ENCODE measurements at regions not wholly inside any gene's neighbourhood (a gene's known extent, or its start where the extent isn't known, plus 50 kb on each side); places are given as distances from the start of the nearest gene placed in this dataset.

DNA sequence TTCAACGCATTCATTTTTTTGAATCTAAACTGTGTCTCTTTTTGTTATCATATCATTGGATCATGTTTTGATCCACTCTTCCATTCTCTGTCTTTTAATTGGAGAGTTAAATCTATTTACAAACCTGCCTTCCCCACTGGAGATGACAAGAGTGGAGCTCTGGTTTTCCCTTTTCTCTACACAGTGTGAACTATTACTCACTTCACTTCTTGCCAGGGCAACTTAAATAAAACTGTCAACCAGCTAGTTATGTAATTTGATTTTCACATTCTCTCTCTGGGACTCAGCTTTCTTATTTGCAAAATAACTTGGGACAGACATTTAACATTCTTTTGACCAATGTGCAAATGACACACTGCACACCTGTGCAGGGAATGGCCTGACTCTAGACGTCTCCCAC is 230.8 kb upstream of the CST7 start:
- DNase-seq = no peak

DNA sequence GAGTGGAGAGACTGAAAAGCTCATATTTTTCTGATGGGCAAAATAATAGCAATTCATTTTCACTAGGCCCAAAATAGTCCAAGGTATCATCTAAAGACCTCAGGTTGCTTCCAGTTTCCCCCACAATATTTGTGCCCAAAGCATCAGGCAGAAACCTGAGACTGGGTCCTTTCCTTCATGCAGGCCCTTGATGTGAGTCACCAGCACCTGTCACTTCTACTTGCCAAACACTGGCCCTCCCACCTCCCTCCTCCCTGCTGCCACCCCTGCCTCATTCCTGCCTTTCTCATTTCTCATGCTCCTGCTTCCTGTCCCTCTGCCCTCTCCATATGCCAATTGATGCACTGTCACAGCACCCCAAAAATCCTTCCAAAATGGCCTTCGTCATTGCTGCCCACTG is 230.4 kb upstream of the CST7 start:
- no peak for DNase-seq

DNA sequence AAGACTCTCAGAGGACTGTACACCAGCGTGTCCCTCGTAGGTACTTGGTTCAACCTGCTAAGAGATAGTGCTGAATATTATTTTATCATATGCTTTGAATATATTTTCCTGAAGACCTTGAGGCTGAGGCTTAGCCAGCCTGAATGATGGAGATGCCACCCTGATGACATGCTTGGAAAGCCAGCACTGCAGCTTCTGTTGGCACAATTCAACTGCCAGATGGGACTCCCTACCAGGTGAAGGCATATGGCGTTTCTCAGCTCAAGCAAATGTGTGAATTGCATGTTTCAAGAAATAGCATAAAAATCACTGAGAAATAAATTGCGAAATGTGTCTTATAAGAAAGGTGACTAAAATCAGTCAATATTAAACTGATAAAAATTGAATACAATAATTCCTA is 228.1 kb upstream of the CST7 start:
- no peak for DNase-seq

DNA sequence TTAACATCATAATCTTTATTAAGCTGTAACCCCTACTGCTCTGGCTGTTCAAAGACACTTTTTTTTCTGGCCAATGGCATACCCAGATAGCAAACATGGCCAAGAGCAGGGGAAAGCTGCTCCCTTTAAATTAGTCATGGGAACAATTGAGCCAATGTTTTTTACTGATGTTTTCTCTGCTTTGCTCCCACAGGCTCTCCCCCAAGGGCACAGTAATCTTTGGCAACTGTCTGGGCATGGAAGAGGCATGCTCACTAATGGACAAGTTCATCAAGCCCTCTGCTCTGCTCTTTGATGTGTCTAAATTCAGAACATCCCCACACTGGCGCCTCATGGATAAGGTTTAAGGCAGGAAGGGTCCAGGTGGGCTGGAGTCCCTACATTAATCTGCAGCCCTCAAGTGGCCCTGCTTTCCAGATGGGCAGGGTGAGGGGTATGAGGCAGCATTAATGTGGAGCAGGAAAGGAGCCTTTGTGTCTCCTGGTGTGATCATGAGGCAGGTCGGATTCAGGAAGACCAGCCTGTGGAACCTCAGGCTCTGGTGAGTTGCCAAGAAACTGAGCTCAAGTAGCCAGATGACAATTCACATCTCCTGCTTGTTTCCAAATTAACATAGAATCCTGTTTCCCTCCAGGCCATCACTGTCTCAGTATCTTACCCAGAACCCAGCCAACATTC is 227.0 kb upstream of the CST7 start:
- DNase-seq = no peak

DNA sequence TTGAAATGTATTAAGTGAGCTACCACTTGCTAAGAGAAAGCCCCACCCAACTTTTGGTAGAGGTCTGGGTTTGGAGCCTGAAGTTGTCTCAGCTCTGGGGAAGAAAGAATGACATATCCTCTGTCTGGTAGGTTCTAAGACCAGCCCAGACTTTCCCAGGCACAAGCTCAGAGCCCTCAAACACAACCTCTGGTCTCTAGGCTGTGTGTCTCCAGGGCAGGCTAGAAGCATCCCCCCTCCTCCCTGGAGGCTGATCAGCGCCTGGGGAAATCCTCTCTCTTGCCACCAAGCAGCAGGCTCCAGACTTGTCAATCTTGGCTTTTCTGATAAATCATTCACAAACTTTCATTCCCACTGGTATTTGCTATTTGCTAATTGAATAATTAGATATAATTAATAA is 226.5 kb upstream of the CST7 start:
- DNase-seq = no peak

DNA sequence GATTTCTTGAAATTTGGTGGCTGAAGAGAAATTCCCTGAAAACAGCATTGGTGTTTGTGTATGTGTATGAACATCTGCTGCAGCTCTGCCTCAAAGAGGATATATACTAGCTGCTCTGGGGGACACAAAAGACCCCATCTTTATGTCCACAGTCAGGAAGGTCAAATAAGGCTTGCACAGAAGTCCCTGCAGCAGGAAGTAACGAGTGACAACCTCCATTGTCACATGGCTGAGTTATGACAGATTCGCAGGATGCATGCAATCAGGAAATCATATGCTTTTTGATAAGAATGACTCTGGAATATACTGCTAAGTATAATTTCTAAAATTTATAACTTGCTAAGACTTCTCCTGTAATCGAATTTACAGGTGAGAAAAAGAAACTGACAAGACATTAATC is 225.9 kb upstream of the CST7 start:
- DNase-seq = no peak

DNA sequence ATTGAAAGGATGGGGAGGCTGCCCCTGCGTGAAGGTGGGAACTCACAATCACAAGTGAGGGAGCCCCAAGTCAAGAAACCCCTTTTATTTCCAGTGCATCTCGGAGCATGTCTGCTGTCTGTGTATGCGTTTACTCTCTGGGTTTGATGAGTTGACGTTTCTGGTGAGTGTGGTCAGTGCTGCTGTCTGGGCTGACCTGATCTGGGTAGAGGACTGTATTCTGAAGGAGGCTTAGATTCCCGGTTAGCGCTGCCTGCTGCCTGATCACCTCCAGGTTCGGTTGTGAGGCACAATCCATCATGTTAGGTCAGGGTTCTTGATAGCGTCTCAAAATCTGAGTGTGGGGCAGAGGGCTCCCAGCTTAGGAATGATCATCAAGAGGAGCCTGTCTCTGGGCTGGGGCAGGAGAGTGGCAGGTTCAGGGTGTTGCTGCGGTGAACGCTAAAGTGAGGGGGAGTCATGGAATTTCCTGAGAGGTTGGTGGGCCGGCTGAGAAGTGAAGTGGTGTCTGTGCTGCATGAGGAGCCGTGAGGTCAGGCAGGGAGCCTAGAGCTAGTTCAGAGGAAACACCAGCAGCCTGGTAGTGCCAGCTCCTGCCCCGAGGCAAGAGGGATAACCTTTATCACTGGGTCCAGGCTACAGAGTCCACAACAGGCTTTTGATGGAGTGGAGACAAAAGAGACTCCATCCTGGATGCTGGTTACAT is 225.3 kb upstream of the CST7 start:
- DNase-seq = no peak

DNA sequence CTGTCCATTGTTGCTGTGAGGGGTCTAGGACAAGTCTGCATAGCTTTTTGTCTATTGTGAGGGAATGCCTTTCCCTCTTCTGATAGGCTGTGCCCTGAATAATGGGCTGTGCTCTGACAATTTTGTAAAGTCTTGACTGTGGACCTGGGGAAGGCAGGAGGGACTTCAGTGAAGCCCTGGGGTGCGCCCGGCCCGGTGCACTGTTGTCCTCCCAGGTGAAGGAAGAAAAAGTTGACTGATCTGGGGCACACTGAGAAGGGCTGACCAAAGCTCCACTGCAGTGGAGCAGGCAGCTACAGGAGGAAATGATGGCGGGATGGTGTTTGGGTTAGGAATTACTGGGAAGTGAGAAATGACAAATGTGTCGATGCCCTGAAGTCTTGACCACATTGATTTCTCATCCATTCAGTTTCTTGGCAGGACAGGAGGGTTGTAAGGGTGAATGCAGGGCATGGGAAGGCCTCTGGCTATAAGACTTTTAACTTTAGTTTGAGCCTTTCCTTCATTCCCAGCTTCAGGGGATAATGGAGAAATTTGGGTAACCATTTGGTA is 224.0 kb upstream of the CST7 start:
- no peak for DNase-seq

DNA sequence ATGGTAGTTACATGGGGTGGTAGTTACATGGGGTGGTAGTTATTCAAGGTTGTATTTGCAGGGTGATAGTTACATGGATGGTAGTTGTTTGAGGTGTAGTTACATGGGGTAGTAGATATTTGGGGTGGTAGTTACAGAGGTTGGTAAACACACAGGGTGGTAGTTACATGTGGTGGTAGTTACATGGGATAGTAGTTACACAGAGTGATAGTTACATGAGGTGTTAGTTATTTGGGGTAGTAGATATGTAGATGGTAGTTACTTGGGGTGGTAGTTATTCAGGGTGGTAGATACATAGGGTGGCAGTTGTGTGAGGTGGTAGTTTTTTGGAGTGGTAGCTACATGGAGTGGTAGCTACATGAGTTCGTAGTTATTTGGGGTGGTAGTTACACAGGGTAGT is 221.3 kb upstream of the CST7 start:
- DNase-seq = no peak

DNA sequence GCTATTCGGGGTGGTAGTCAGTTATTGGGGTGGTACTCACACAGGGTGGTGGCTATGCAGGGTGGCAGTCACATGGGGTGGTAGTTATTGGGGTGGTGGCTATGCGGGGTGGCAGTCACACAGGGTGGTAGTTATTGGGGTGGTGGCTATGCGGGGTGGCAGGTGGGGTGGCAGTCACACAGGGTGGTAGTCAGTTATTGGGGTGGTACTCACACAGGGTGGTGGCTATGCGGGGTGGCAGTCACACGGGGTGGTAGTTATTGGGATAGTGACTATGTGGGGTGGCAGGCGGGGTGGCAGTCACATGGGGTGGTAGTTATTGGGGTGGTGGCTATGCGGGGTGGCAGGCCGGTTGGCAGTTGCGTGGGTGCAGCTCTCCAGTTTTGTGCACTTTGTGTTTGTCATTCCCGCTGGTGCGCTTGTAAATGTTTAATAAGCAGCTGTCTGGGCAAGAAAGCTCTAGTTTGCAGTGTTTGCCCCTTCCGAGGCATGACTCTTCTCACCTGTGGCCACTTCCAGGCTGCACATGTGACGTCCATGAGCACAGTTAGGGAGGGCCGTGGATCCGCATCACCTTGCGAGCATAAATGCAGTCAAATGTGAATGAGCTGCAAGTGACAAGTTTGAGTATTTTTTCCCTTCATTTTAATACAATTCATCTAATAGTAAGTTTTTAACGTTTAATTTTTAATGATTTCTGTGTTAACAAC is 219.0 kb upstream of the CST7 start:
- no peak for DNase-seq

DNA sequence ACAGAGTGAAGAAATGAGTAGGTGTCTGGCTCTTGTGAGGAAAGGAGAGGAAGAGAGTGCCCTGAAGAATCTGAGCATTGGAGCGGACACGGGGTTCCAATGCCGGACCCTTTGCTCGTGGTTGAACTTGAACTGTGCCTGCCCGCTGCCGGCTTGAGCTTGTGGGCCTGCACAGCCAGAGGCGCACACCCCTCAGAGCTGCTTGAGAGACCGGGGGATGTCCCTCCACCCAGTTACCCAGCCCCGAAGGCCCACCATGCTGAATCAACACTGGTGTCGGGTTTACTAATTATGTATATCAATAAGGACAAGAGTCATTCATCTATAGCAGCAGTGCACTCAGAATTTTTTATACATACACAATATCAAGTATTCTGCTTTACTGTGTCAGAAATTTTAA is 218.3 kb upstream of the CST7 start:
- no peak for DNase-seq

DNA sequence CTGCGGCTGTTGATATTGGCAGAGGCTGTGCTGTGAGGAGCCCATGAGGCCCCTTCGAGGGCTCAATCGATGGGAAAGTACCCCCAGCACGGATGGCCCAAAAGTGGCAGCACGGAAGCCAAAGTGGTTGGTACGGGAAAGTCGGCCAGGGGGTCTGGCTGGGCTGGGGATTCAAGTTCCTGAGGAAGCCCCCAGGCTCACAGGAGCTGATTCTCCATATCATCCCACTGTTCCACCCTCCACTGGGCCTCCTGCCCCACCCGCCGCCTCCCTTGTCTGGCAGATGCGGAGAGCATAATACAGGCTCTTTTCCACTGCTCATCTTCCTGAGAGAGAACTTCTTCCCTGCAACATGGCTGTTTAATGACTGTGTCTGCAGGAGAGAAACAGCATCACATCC is 217.8 kb upstream of the CST7 start:
- no peak for DNase-seq

DNA sequence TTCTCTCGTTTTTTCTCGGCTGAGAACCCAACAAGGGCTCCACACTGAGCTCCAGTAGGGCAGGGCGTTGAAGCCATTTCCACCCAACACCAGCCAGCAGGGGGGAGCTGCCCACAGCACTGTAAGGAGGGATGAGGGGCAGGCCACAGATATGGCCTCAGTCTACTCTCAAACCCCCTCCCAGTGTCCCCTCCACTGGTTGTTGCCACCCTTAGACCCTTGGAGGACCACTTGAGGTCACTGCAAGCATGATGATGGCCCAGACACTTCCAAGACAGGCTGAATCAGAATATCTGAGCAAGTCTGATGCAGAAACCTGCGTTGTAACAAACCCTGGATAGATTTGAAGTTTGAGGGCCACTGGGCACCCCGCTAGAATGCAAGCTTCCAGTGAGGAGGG is 217.0 kb upstream of the CST7 start:
- no peak for DNase-seq

DNA sequence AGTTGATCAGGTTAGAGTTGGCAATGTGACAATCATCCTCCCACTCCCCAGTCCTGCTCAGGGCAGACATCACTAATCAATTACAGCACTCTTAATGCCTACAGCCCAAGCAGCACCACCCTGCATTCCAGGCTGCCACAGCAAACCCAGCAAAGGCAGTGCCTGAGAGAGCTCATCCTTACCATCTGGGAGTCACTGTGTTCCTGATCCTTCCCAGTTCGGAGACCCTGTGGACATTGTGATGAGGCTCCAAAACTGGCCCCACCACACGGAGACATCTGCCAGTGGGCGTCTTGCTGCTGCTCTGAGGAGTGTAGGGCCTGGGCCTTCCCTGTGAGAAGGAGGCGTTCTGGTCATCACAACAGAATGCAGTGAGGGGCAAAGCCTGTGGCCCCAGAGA is 216.5 kb upstream of the CST7 start:
- no peak for DNase-seq

DNA sequence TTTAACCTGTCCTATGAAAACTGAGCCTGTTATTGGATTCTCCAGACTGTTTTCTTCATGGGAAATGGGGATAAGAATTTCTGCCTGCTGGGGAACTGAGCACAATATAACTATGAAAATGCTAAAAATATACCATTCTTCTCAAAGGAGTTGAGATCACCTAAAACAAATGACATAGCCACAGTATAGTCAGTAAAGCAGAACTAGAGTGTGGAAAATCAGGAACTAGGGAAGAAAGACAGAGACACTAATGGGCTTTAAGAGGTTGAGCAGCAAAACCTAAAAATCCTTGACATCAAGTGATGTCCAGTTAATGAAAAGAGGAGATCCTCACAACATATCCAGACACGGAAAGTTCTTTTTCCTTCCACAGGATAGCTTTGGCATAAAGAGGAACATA is 215.7 kb upstream of the CST7 start:
- no peak for DNase-seq

DNA sequence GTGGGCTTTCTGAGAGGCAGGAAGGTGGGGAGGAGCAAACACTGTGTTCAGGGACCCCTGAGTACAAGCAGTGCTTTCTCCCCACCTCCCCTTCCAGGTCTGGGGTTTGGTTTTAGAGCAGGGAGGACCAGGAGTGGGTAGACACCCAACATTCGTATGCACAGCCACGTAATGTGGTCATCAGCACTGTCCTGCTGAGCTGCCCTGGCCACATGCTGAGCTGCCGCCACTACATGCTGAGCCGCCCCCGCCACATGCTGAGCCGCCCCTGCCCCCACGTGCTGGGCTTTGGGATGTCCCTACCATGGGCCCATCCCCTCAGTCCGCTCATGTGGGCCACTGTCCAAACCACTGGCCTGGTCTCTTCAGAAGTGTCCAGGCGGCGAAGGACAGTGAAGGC is 214.9 kb upstream of the CST7 start:
- no peak for DNase-seq

DNA sequence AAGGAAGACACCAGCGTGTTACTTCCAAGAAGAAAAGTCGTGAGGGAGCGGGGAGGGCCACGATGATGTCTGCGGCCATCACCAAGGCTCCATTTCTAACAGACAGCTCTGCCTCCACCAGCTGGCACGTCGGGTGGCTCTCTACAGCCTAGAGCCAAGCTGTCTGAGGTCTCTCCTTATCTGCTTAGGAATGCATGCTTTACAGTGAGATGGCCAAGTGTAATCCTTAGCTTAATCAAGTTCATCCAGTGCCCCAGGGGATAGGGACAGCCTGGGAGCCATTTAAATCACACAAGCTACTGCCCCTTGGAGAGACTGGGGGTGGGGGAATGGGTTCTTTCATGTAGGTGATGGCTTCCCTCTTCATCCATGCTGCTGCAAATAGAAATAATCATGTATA is 213.8 kb upstream of the CST7 start:
- no peak for DNase-seq

DNA sequence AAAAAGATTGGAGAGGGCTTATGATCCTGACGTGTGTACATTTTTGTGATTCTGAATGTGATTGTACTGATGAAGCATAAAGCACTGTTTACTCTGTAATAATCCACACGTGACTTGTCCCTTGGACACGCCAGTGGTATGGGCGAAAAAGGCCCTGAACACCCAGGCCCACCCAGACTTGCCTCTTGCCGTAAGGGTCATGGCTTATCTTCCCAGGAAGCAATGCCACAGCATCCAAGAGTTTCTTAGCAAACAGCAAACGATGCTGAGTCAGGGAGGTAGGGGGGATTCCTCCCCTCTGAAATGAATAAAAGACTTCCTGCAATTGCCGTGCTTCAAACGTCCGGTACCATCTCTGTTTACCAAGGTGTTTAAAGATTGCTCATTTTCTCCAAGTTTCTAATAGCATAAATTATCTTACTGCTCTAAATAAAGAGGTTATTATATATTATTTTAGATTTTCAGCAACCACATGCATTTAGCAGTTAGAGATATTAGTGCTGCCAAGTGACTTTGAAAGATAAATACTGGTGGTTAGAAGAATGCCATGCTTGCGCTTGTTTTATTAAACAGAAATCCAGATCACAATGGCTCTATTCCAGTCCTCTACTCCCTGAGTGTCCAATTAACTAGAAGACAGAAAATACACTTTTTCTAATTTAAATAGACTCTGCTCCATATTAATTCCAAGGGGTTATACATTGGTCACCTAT is 212.8 kb upstream of the CST7 start:
- DNase-seq = no peak

DNA sequence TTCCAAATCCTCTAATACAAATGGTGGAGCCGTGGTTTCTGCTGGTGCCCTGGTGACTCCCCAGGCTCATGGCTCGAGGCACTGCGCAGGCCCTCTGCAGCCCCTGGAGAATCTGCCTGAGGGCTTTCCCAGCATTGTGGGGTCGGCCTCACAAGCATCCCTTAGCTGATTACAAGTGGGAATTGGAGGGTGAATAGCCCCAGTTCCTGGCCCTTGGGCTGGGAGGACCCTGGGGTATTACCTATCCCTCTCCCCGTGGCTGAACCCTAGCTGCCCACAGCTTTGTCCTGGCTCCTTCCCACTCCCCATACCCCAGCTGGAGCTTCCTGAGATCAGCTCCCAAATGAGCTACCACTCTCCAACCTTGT is 212.2 kb upstream of the CST7 start:
- DNase-seq = no peak

DNA sequence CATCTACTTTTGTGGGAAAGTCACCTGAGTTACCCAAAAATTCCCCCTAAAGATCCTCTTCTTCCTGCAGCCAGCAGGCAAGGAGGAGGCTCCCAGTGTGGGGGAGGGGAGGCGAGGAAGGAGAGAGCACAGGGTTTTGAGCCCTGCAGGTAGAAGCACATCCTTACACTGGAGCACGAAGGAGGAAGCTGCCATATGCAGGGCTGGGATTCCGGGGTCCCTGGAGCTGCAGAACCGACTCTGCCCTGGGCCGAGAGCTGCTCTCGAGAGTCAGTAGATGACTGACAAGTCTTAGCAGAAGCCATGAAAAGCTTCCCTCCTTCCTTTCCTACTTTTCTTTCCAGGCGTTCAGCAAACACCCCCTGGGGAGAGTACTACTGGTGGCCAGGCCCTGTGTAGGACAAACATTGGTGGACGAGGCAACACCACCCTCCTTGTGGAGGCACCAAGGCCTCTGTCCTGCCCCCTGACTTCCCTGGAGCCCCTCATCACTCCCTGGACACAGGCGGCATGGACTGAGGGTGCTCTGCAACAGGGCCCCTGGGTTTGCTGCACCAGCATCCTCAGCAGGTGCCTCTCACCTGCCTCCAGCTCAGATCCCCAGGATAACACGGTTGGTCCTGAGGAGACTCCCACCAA is 211.7 kb upstream of the CST7 start:
- no peak for DNase-seq

DNA sequence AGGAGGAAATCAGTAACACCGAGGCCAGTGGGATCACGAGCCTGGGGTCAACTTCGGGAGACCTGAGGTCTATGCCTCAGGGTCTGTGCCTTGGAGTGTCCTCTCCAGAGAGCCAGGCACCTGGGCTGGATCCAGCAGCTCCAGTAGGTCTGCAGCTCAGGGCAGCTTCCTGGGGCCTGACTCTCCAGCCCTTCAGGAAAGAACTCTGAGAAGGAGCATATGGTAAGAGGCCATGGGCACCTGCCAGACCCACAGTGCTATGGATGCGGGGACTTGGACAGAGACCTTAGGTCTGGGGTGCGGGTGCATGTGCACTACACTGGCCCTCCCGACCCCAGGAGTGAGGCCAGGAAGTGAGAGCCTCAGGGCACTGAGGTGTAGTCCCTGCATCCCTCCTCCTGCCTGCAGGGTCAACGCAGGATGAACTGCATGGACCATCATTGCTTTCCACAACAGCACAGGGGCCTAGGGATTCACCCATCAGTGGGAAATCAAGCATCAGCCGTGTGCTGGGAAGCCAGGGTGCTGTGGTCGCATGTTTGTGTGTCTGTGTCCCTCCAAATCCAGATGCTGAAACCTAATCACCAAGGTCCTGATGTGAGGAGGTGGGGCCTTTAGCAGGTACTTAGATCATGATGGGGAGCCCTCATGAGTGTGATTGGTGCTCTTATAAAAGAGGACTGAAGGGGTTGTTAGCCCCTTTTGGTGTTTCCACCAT is 210.9 kb upstream of the CST7 start:
- no peak for DNase-seq

DNA sequence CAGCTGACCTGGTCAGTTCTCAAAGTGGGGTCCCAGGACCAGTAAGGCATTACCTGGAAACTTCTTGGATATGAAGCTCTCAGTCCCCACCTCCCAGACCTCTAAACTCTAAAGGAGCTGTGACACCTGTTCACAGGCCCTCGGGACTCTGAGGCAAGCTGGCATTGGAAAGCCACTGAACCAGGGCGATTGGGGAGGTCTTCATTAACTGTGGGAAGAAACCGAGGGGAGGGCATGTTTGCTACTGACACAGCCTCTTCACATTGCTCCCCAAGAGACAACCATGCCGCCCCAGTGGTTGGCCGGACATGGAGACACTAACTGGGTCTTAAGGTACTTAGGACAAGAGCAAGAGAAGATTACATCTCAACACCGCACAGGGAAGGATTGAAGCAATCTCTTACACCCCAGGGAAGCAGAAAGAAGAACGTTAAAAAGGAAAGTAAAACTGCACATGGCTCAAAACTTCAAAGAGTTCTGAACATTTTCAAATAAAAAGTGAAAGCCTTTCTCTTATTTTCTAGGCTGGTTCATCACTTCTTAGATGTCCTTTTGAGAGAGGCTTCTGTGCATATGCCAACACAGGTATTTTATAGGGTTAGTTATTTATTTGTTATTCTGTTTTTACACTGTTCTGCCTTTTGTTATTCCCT is 210.0 kb upstream of the CST7 start:
- DNase-seq = peak; percentile 55
